HG02763 (cell line): ENCODE measurements at regions not wholly inside any gene's neighbourhood (a gene's known extent, or its start where the extent isn't known, plus 50 kb on each side); places are given as distances from the start of the nearest gene placed in this dataset.
"Not testable (repeated sequence)": the region's sequence is repeated elsewhere in the genome, so short reads cannot be mapped to it uniquely, and the experiment has no call there.

ENCODE experiments used
- ATAC-seq: cut with Tn5 transposase; IDR thresholded peaks from one replicate; pipeline ENCODE4 v1.9.1; 2021; ENCODE audit warnings: mild to moderate bottlenecking, moderate library complexity; ENCODE audit not compliant: unreplicated experiment

GRCh38 chr3:187795207-187795960, 50.1 kb upstream of the BCL6 start:
- no peak for ATAC-seq

DNA sequence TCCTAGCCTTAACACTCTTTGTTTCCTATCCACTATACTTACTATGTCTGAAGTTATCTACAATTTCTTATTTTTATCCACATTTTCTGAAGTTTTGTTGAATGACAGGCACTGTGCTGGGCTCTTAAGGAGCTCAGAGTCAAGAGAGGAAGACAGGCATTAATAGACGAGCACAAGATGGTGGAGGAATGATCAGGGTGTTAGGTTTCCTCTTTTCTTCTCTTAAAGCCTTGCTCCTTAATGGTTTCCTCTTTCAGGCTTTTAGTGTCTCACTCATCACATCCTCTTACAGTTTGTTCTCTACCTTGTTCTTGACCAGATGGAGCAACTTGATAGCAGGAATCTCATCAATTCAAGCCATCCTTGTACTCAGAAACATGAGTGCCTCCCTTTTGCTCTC, 52.9 kb upstream of the BCL6 start:
- ATAC-seq = no peak

DNA sequence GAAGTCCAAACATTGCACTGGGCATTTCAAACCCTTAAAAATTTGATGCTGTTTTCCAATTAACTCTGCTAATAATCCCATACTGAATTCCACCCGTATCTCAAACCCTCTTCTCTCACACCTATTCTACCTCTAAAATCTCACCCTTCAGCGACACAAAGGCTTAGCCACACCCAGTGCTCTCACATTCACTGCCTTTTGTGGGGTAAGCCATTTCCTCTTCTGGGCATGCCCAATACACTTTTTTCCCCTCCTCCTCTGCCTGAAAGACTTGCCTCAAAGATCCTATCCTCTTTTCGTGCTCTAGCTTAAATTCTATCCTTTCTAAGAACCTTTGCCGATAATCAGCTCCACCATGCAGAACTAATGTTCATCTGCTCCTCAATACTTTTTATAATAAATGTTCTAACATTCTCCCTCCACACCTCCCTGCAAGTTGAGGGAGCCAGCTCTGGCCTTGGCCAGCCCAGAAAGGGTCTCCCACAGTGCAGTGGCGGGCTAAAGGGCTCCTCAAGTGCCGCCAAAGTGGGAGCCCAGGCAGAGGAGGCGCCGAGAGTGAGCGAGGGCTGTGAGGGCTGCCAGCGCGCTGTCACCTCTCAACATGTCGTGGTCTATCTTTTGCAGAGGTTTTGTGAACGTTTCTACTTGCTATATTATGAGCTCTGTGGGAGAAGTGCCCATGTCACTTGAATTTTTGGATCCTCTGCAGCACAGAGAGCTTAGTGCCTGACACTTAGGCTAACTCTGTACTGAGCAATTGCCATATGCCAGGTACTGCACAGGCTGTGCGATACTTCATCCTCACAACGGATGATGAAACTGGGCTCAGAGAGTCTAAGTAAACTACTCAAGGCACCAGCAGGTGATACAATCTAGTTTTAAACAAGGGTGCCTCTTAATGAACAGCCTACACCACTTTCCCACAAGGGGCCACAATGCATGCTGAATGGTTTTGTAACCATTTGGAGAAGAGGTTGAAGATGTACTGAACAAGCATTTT, 53.6 kb upstream of the BCL6 start:
- ATAC-seq = no peak

GRCh38 chr3:187799942-187800641, 54.8 kb upstream of the BCL6 start:
- ATAC-seq = peak; percentile 47

DNA sequence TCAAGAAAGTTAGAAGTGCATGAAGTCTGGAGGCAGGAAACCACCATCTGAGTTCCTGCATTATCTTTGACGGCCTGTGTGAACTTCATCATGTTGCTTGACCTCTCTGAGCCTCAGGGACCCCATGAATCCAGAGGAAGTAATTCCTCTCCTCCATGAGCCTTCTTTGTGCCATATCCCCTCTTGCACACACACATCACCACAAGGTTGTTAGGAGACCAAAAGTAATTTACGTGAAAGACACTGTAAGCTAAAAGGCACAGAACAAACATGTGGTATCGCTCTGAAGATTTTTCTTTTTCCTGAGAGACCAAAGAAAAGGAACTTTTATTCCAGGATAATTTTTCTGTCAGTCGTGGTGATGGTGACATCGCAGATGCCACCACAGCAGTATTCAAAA, 55.9 kb upstream of the BCL6 start:
- no peak for ATAC-seq

DNA sequence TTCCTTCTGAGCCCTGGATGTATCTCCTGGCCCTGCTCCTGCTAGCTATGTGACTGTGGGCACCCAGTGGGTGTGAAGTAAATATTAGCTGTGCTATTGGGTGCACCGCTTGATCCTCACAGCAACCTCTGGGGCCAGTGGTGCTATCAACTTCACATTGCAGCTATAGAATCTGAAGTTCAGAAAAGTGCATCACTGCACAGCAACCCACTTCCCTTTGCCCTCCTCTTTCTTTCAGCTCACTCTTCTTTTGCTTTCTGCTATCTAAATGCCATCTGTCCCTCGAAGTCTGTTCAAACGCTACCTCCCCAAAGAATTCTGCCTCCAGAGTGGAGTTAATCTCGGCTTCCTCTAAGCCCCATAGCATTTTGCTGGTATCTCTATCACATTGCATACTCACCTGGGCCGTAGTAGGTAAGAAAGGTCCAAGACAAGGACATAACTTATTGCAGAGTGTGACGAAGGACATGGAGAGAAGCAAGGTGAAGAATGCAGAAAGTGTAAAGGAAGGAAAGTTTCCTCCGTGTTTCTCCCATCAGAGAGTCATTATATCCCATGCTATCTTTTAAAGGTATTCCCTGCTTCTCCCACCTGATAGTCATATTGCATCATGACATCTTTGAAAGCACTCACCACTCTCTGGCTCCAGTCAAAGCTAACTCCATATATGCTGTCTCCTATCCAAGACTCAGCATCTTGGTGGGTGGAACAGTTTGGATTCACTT, 57.1 kb upstream of the BCL6 start:
- no peak for ATAC-seq

GRCh38 chr3:187802928-187803259, 57.6 kb upstream of the BCL6 start:
- ATAC-seq = peak; percentile 82

DNA sequence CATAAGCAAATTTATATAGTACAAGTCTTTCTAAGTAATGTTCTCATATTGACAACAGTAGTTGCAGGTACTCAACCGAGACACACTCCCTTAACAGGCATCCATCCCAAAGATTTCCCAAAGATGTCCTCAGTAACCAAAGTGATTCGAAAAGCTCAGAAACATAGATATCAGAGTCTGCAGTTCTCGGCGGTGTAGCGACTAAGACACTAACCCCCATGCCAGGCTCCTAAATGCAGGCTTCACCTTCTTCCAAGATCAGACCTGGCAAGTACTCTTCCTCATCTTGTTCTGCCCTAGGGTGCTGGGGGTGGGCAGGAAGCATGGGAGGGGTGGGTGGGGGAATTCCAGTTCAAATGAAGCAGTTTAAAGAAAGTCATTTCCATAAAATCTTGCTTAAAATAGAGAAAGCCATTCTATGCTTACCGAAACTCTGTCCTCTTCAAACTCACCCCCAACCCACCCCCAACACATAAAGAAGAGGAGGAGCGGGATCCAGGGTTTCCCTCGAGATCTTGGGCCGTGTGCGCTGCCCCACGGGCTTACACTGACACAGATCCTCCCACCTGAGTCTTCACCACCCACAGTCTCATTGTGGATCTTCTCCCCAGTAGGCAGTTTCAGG, 59.0 kb upstream of the BCL6 start:
- ATAC-seq = no peak

DNA sequence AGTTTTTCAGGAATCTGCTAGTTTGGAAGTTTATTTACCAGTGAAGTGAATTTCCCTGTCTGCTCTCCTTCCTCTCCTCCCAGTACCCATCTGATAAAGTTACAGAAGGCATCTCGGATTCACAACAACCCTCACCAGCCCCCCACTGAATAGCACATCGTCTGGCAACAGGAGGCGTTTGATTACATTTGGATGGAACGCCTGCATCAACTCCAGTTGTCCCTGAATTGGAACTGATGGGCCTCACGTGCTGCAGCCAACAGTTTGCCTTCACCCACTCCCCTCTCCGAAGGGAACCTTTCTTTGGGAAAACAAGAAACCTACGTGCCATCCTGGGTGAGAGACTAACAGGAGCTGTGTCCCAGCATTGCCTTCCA, 59.5 kb upstream of the BCL6 start:
- no peak for ATAC-seq

DNA sequence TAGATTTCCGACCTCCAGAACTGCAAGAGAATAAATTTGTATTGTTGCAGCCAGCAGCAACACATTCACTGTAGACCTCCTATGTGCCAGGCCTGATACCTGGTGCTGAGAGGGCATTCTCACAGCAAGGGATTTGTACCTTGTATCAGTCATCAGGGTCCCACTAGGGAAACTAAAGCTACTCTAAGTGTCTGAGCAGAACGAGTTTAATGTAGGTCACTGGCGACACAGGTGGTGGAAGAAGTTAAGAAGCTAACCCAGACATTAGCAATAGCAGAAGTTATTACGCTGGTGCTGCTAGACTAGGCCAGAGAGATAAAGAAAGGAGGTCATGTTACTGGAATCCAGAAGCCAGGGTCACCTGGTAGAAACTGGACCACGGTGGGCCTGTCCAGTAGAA, 60.5 kb upstream of the BCL6 start:
- no peak for ATAC-seq

DNA sequence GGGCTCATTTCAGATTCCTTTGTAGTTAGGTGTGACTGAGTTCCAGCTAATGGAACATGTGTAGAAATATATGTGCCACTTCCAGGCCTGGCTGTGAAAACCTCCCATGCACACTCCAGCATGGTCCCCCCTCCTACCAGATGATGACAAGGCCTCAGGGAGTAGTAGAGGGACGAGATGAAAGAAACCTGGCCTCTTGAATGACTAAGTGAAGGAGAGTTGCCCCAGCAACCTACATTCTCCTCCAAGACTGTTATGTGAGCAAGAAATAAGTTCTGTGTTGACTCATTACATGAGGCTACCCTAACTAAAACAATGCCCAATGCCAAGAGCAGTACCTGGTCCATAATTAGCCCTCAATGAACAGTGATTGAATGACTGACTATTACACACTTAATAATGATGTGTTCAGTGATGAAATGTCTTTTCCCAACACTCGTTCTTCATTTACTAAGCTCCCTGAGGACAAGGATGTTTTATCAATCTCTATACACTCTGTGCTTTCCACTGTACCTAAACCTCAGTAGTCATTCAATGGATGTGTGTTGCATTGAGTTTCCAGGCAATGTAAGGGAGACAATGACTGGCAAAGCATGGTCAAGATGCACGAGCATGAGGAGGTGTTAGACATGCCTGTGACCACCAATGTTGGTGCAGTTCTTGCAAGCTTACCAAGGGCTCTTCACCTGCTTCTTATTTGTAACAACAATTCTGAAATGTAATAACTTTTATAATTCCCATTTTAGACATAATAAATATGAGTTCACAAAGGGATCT, 62.0 kb upstream of the BCL6 start:
- no peak for ATAC-seq

DNA sequence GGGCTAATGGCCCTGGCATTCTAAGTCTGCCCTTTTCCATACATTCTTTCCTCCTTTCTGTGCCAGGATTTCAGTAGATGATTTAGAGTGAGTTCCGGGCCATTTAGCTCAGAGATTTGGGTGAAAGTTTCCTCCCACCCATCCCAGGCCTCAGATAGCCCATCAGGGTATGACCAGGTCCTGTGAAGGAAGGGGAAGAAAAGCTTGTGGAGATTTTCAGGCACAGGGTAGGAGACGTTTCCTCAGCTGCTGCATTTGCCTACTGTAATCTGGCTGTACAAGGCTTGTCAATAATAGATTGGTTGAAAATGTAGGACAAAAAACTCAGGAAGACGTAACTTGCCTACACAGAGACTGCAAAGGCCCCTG, 63.2 kb upstream of the BCL6 start:
- no peak for ATAC-seq

DNA sequence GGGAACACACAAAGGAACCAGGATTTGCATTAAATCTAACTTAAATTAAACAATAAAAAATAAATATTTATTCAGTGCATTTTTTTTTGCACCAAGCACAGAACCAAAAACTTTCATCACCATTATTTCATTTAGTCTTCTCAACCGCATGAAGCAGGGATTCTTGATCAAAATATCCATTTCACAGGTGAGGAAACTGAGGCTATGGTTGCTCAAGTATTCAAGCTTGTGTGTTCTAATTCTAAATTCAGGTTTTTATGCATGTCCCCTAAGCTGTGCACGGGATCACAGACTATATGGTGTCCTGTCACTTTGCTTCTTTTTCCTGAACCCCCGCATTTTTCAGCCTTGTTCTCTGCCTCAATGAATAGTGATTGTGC, 64.3 kb upstream of the BCL6 start:
- ATAC-seq = no peak

DNA sequence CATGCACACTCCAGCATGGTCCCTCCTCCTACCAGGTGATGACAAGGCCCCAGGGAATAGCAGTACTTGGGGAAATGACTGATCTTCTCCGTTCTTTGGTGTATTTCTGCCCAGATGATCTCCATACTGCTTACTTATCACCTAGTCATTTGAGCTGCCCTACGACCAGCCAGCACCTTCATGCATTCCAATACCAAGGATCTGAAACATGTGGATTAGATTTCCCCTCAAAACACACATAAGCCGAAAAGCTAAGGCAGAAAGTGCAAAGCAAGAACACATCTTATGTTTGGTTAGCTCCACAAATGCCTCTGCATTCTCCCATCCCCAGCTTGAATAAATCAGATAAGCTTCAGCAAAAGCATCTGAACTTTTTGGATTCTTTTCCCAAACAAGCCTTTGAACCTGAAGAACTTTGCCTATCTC, 64.8 kb upstream of the BCL6 start:
- ATAC-seq = no peak

GRCh38 chr3:187811585-187812250, 66.5 kb upstream of the BCL6 start:
- no peak for ATAC-seq

DNA sequence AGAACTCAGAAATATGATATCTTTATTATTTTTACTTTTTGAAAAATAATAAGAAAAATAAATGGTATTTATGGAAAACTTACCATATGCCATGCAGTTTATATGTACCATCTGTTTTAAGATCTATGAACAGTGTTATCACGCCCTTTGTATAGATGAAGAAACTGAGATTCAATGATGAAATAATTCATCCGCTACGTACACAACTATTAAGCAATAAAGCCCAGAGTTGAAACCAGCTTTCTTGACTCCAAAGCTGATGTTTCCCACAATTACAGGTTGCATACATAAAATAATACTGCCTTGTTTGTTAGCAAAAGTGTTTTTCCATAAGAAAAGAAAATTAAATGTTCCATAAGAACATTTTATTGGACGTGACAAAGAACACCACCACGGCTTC, 67.2 kb upstream of the BCL6 start:
- ATAC-seq = no peak

DNA sequence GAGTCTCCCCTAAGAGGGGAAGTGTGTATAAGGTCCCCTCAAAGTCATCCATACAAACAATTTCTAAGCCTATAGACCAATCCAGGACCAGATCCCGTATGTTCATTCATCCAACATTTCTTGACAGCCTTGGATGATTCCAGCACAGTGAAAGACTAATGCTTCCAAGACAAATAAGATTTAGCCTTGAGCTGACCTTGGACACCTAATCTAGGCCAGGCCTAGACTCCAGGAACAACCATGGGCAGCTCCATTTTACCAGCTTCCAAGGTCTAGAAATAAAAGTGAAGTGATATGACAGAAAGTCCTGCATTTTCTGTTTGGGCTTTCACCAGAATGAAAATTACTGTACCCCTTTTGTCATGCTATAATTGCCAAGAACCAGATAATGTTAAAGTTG, 67.9 kb upstream of the BCL6 start:
- ATAC-seq = no peak

DNA sequence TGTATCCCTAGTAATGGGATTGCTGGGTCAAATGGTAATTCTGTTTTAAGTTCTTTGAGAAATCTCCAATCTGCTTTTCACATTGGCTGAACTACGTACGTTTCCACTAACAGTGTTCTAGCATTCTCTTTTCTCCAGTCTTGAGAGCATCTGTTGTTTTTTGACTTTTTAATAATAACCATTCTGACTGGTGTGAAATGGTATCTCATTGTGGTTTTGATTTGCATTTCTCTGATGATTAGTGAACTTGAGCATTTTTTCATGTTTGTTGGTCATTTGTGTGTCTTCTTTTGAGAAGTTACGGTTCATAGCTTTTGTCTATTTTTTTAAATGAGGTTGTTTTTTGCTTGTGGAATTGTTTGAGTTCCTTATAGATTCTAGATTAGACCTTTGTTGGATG, 72.5 kb upstream of the BCL6 start:
- not testable (repeated sequence) for ATAC-seq

GRCh38 chr3:187821616-187822317, 76.5 kb upstream of the BCL6 start:
- ATAC-seq = no peak
